Naive thymus-derived CD4-positive, alpha-beta T cell (primary cell): ENCODE measurements at regions not wholly inside any gene's neighbourhood (a gene's known extent, or its start where the extent isn't known, plus 50 kb on each side); places are given as distances from the start of the nearest gene placed in this dataset.
"Not testable (repeated sequence)": the region's sequence is repeated elsewhere in the genome, so short reads cannot be mapped to it uniquely, and the experiment has no call there.

ENCODE experiments used
- ATAC-seq: fragments of 150-1000 bp; cut with Tn5 transposase; 2 replicates; pipeline ENCODE4 v1.10.0; 2021; ENCODE audit warnings: mild to moderate bottlenecking, moderate library complexity
- CTCF ChIA-PET: fragments of 350-600 bp; sonication (Branson Sonifier 250); formaldehyde crosslinking; loops from one replicate; lab custom pipeline; 2021; ENCODE audit warnings: antibody characterized with exemption; lab: Charles Lee
- POLR2A ChIA-PET: fragments of 350-600 bp; sonication (Branson Sonifier 250); formaldehyde crosslinking; loops from one replicate; lab custom pipeline; 2021; ENCODE audit warnings: antibody characterized with exemption, inconsistent platforms; lab: Charles Lee
- DNase-seq, 9 donors: peaks; one replicate each; pipeline versions ENCODE4 v3.0.0 to v3.0.0-alpha.2; 2020 to 2022; ENCODE audit warnings: mixed read lengths in 1 of 9
- H3K27ac ChIP-seq: one replicate; pipeline ENCODE4 v1.7.0; 2013; ENCODE audit warnings: mild to moderate bottlenecking, low read depth, low read length, moderate library complexity
- H3K27me3 ChIP-seq, 2 donors: one replicate each; pipeline ENCODE4 v1.7.0; 2013; ENCODE audit warnings: low read length in 2 of 2, mild to moderate bottlenecking in 2 of 2, moderate library complexity in 2 of 2; ENCODE audit not compliant: control insufficient read depth in 2 of 2, insufficient read depth in 2 of 2
- H3K36me3 ChIP-seq, 3 experiments: 1 replicate in 2 of 3; 2 replicates in 1 of 3; pipeline ENCODE4 v1.7.0; 2013; ENCODE audit warnings: low read length in 3 of 3, mild to moderate bottlenecking in 3 of 3, moderate library complexity in 1 of 3; ENCODE audit not compliant: insufficient read depth in 3 of 3, control insufficient read depth in 2 of 3
- H3K4me1 ChIP-seq, 2 donors: one replicate each; pipeline ENCODE4 v1.7.0; 2013; ENCODE audit warnings: low read length in 2 of 2, mild to moderate bottlenecking in 2 of 2, moderate library complexity in 1 of 2; ENCODE audit not compliant: control insufficient read depth in 2 of 2, insufficient read depth in 2 of 2
- H3K4me3 ChIP-seq: 2 replicates; pipeline ENCODE4 v1.7.0; 2013; ENCODE audit warnings: mild to moderate bottlenecking, low read length
- H3K9me3 ChIP-seq, 3 experiments: 1 replicate in 2 of 3; 2 replicates in 1 of 3; pipeline ENCODE4 v1.7.0; 2013; ENCODE audit warnings: low read length in 3 of 3; ENCODE audit not compliant: control insufficient read depth in 2 of 3
- H3K27ac Mint-ChIP-seq, 9 donors: one replicate each; pipeline ENCODE4 v1.8.0; 2020 to 2022; ENCODE audit warnings: mixed read lengths in 9 of 9, mild to moderate bottlenecking in 8 of 9, moderate library complexity in 5 of 9, inconsistent platforms in 2 of 9
- H3K27me3 Mint-ChIP-seq, 5 donors: one replicate each; pipeline ENCODE4 v1.8.0; 2021 to 2022; ENCODE audit warnings: mixed read lengths in 5 of 5, mild to moderate bottlenecking in 1 of 5
- H3K36me3 Mint-ChIP-seq, 5 donors: one replicate each; pipeline ENCODE4 v1.8.0; 2020 to 2022; ENCODE audit warnings: mixed read lengths in 5 of 5, mild to moderate bottlenecking in 3 of 5, inconsistent platforms in 1 of 5
- H3K4me1 Mint-ChIP-seq, 7 donors: one replicate each; pipeline ENCODE4 v1.8.0; 2020 to 2022; ENCODE audit warnings: mixed read lengths in 7 of 7, mild to moderate bottlenecking in 3 of 7, inconsistent platforms in 1 of 7
- H3K4me3 Mint-ChIP-seq, 10 donors: one replicate each; pipeline ENCODE4 v1.8.0; 2020 to 2022; ENCODE audit warnings: mild to moderate bottlenecking in 10 of 10, mixed read lengths in 10 of 10, moderate library complexity in 6 of 10, inconsistent platforms in 2 of 10
- H3K9me3 Mint-ChIP-seq, 11 donors: one replicate each; pipeline ENCODE4 v1.8.0; 2020 to 2022; ENCODE audit warnings: mixed read lengths in 11 of 11, mild to moderate bottlenecking in 4 of 11, inconsistent platforms in 1 of 11, moderate library complexity in 1 of 11
- intact Hi-C, 2 donors: fragments of 100-400 bp; cut with micrococcal nuclease; formaldehyde crosslinking; loops; one replicate each; pipeline ENCODE4 v1.15.1; 2023

DNA sequence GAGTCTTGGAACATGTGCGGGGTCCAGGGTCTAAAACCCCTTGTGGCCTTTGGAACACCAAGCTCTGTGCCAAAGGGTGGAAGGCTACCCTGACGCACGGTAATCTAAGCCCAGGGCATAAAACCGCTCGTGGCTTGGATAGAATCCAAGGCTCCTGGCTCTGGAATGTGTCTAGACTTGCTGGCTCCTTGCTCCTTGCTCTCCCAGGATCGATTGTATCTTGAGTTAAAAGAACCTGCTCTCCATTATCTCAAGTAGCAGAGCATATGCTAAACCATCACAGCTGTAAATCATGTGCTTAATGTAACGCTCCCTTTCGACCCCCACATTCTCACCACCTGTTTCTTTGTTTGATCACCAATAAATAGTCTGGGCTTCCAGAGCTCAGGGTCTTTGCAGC, 50.3 kb downstream of the TLCD4 start:
- H3K27ac Mint-ChIP-seq, H3K27me3 ChIP-seq, POLR2A ChIA-PET, CTCF ChIA-PET, ATAC-seq, H3K4me1 Mint-ChIP-seq, H3K27ac ChIP-seq, DNase-seq, H3K4me1 ChIP-seq, H3K4me3 Mint-ChIP-seq, H3K36me3 ChIP-seq, H3K9me3 ChIP-seq, intact Hi-C loops, H3K4me3 ChIP-seq, H3K36me3 Mint-ChIP-seq: not testable (repeated sequence)
- Mint-ChIP-seq H3K9me3 (peaks cover 2 to 21% (median 9%) of the 10 kb centered on the region in 11 donors), H3K27me3 (peaks cover 0 to 25% (median 20%) of the 10 kb centered on the region in 5 donors)

GRCh38 chr1:95168028-95168427, 50.9 kb downstream of the TLCD4 start:
- Mint-ChIP-seq H3K4me3 (no peak overlapping the region), H3K4me1 (peaks cover 0 to 2% (median 0%) of the 10 kb centered on the region in 7 donors), H3K27ac (no peak overlapping the region), H3K36me3 (peaks cover 0 to 8% (median 4%) of the 10 kb centered on the region in 5 donors), H3K9me3 (peaks cover 2 to 18% (median 9%) of the 10 kb centered on the region in 11 donors), H3K27me3 (peaks cover 0 to 27% (median 16%) of the 10 kb centered on the region in 5 donors)
- Histone ChIP-seq H3K36me3 (no peaks in the 10 kb centered on the region), H3K27me3 (no peaks in the 10 kb centered on the region), H3K27ac (no peak overlapping the region), H3K4me3 (no peak overlapping the region), H3K4me1 (no peaks in the 10 kb centered on the region), H3K9me3 (no peaks in the 10 kb centered on the region)
- intact Hi-C loops = no loop called here
- DNase-seq (no peak), ATAC-seq (no peak)
- POLR2A ChIA-PET = no interaction called here
- CTCF ChIA-PET = interaction anchor here (0.7 kb wide), 1 partner anchor 115 kb away, joined by 3 read pairs; no protein-coding TSS in a partner anchor

DNA sequence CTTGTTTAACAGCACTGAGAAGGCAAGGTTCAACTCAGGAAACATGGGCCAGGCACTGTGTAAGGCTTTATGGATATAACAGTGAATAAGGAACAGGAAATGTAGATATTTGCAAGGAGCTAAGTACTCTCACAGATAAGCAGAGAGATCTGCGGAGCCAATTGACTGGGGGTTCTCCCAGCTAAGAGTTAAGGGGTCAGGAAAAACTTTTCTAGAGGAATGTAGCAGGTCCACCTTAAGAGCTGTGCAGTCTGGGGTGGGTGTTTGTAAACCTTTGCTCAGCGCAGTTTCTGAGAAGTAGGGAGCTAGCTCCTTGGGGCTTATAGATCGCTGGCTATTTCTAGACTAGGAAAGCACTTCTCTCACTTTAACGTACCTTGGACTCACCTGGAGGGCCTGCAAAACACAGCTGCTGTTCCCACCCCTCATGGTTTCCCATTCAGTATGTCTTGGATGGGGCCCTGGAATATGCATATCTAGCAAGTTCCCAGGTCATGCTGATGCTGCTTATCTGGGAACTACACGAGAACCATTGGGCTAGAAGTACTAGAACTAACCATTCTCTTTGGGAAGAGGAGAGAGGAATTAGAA, 51.7 kb downstream of the TLCD4 start:
- no peaks in the 10 kb centered on the region for H3K27me3 ChIP-seq
- no peaks in the 10 kb centered on the region for H3K36me3 ChIP-seq
- no peaks in the 10 kb centered on the region for H3K9me3 ChIP-seq
- no peaks in the 10 kb centered on the region for H3K4me1 ChIP-seq
- H3K4me3 ChIP-seq = no peak overlapping the region
- Mint-ChIP-seq H3K4me1 (peaks cover 0 to 2% (median 0%) of the 10 kb centered on the region in 7 donors), H3K27me3 (peaks cover 0 to 32% (median 12%) of the 10 kb centered on the region in 5 donors), H3K9me3 (peaks cover 0 to 16% (median 9%) of the 10 kb centered on the region in 11 donors), H3K27ac (no peak overlapping the region), H3K4me3 (no peak overlapping the region), H3K36me3 (peaks cover 0 to 8% (median 4%) of the 10 kb centered on the region in 5 donors)
- ATAC-seq (no peak), DNase-seq (no peak)
- ChIA-PET CTCF (interaction anchor here (0.7 kb wide), 1 partner anchor 116 kb away, joined by 3 read pairs; no protein-coding TSS in a partner anchor), POLR2A (no interaction called here)
- no peak overlapping the region for H3K27ac ChIP-seq
- intact Hi-C loops = no loop called here

DNA sequence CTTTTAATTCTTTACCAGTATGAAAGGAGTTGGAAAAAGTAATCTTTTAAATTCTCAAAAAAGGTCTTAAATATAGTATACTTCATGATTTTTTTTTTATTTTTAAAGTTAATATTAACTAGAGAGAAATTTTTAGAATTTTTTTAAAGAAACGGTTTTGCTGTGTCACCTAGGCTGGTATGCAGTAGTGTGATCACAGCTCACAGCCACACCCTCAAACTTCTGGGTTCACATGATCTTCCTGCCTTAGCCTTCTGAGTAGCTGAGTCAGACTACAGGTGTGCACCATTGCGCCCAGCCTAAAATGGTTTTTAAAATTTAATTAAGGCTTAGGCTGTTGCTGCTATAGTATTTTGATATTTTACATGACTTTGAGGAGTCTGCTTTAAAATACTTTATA, 52.4 kb downstream of the TLCD4 start:
- ATAC-seq = no peak
- Mint-ChIP-seq H3K4me3 (no peak overlapping the region), H3K36me3 (peaks cover 0 to 7% (median 4%) of the 10 kb centered on the region in 5 donors), H3K27ac (no peak overlapping the region), H3K27me3 (peaks cover 0 to 29% (median 12%) of the 10 kb centered on the region in 5 donors), H3K9me3 (peaks cover 0 to 12% (median 6%) of the 10 kb centered on the region in 11 donors), H3K4me1 (peaks cover 0 to 2% (median 0%) of the 10 kb centered on the region in 7 donors)
- H3K36me3 ChIP-seq = no peaks in the 10 kb centered on the region
- H3K27me3 ChIP-seq = no peaks in the 10 kb centered on the region
- DNase-seq = no peak
- ChIA-PET POLR2A (no interaction called here), CTCF (no interaction called here)
- H3K9me3 ChIP-seq = no peaks in the 10 kb centered on the region
- no peak overlapping the region for H3K4me3 ChIP-seq
- no peaks in the 10 kb centered on the region for H3K4me1 ChIP-seq
- no peak overlapping the region for H3K27ac ChIP-seq
- intact Hi-C loops = no loop called here

- no peak overlapping the region for H3K4me3 ChIP-seq
- no peaks in the 10 kb centered on the region for H3K36me3 ChIP-seq
- ATAC-seq (no peak), DNase-seq (no peak)
- POLR2A ChIA-PET = no interaction called here
- Mint-ChIP-seq H3K4me1 (peaks cover 0 to 2% (median 0%) of the 10 kb centered on the region in 7 donors), H3K27ac (no peak overlapping the region), H3K4me3 (no peak overlapping the region), H3K9me3 (peaks cover 0 to 4% (median 0%) of the 10 kb centered on the region in 11 donors), H3K27me3 (peaks cover 0 to 31% (median 7%) of the 10 kb centered on the region in 5 donors), H3K36me3 (no peaks in the 10 kb centered on the region)
- intact Hi-C loops = no loop called here
- H3K4me1 ChIP-seq = no peaks in the 10 kb centered on the region
- no peak overlapping the region for H3K27ac ChIP-seq
- no peaks in the 10 kb centered on the region for H3K9me3 ChIP-seq
- no peaks in the 10 kb centered on the region for H3K27me3 ChIP-seq
- CTCF ChIA-PET = no interaction called here
These were observed 54.4 kb downstream of the TLCD4 start for GRCh38 chr1:95171270-95172245.

GRCh38 chr1:95176861-95177260, 57.1 kb upstream of the RWDD3 start:
- Mint-ChIP-seq H3K4me1 (peaks cover 0 to 2% (median 0%) of the 10 kb centered on the region in 7 donors), H3K4me3 (no peak overlapping the region), H3K9me3 (peaks cover 0 to 2% (median 0%) of the 10 kb centered on the region in 11 donors), H3K27me3 (peaks cover 0 to 32% (median 7%) of the 10 kb centered on the region in 5 donors), H3K27ac (no peak overlapping the region), H3K36me3 (no peaks in the 10 kb centered on the region)
- no peak for DNase-seq
- H3K9me3 ChIP-seq = no peaks in the 10 kb centered on the region
- POLR2A ChIA-PET = no interaction called here
- H3K27ac ChIP-seq = no peak overlapping the region
- H3K4me3 ChIP-seq = no peak overlapping the region
- ATAC-seq = no peak
- intact Hi-C loops = no loop called here
- no peaks in the 10 kb centered on the region for H3K4me1 ChIP-seq
- CTCF ChIA-PET = no interaction called here
- H3K36me3 ChIP-seq = no peaks in the 10 kb centered on the region
- no peaks in the 10 kb centered on the region for H3K27me3 ChIP-seq
